Calu3 (cell line): ENCODE measurements at regions not wholly inside any gene's neighbourhood (a gene's known extent, or its start where the extent isn't known, plus 50 kb on each side); places are given as distances from the start of the nearest gene placed in this dataset.

Experiments
- BruUV-seq: library from RNA; stranded (reverse); fragments of 400-500 nt; replicated peaks from 2 replicates; lab custom pipeline; 2021; lab: Mats Ljungman, UMichigan
- CTCF ChIA-PET: fragments of 300-600 bp; sonication (Branson Sonifier 250); formaldehyde crosslinking; loops from one replicate; lab custom pipeline; 2022; ENCODE audit warnings: antibody characterized with exemption; lab: Charles Lee
- DNase-seq: peaks from one replicate; pipeline ENCODE4 v3.0.0; 2022
- H3K27ac Mint-ChIP-seq: one replicate; pipeline ENCODE4 v1.8.0; 2022; ENCODE audit warnings: mixed read lengths; ENCODE audit not compliant: unreplicated experiment
- H3K27me3 Mint-ChIP-seq: one replicate; pipeline ENCODE4 v1.8.0; 2022; ENCODE audit warnings: mixed read lengths; ENCODE audit not compliant: unreplicated experiment
- H3K36me3 Mint-ChIP-seq: one replicate; pipeline ENCODE4 v1.8.0; 2022; ENCODE audit warnings: mild to moderate bottlenecking, moderate library complexity, mixed read lengths; ENCODE audit not compliant: insufficient read depth, unreplicated experiment
- H3K4me1 Mint-ChIP-seq: one replicate; pipeline ENCODE4 v1.8.0; 2022; ENCODE audit warnings: mild to moderate bottlenecking, low read depth, mixed read lengths; ENCODE audit not compliant: unreplicated experiment
- H3K4me3 Mint-ChIP-seq: one replicate; pipeline ENCODE4 v1.8.0; 2022; ENCODE audit warnings: mild to moderate bottlenecking, low read depth, moderate library complexity, mixed read lengths; ENCODE audit not compliant: unreplicated experiment
- H3K9me3 Mint-ChIP-seq: one replicate; pipeline ENCODE4 v1.8.0; 2022; ENCODE audit warnings: low read depth, mixed read lengths; ENCODE audit not compliant: unreplicated experiment
- CTCF ChIP-seq: fragments of 200-600 bp; IDR thresholded peaks from one replicate; pipeline ENCODE4 v1.8.0; 2022; ENCODE audit warnings: antibody characterized with exemption; ENCODE audit not compliant: unreplicated experiment
- intact Hi-C: fragments of 100-400 bp; cut with micrococcal nuclease; formaldehyde crosslinking; loops from one replicate; pipeline ENCODE4 v1.10.0; 2022; ENCODE audit not compliant: unreplicated experiment

GRCh38 chr13:80663788-80664187 is 322.9 kb upstream of the SPRY2 start:
- H3K9me3 Mint-ChIP-seq = no peaks in the 10 kb centered on the region
- intact Hi-C loops = no loop called here
- H3K27ac Mint-ChIP-seq = no peak overlapping the region
- no peaks in the 10 kb centered on the region for H3K4me1 Mint-ChIP-seq
- BruUV-seq = no TSS peak
- DNase-seq = no peak
- CTCF ChIA-PET = no interaction called here
- no peak for TF ChIP-seq CTCF
- H3K27me3 Mint-ChIP-seq = no peaks in the 10 kb centered on the region
- H3K4me3 Mint-ChIP-seq = no peak overlapping the region
- H3K36me3 Mint-ChIP-seq = no peaks in the 10 kb centered on the region

- CTCF ChIA-PET = no interaction called here
- BruUV-seq = no TSS peak
- no peak overlapping the region for H3K4me3 Mint-ChIP-seq
- H3K9me3 Mint-ChIP-seq = peaks cover 2% of the 10 kb centered on the region
- H3K36me3 Mint-ChIP-seq = no peaks in the 10 kb centered on the region
- H3K27ac Mint-ChIP-seq = no peak overlapping the region
- intact Hi-C loops = no loop called here
- no peaks in the 10 kb centered on the region for H3K27me3 Mint-ChIP-seq
- no peak for TF ChIP-seq CTCF
- no peak for DNase-seq
- H3K4me1 Mint-ChIP-seq = no peaks in the 10 kb centered on the region
Measured at GRCh38 chr13:80658705-80659104, 317.8 kb upstream of the SPRY2 start.

- CTCF ChIA-PET = no interaction called here
- intact Hi-C loops = no loop called here
- DNase-seq = no peak
- Mint-ChIP-seq H3K4me1 (no peaks in the 10 kb centered on the region), H3K27ac (no peak overlapping the region), H3K36me3 (no peaks in the 10 kb centered on the region), H3K27me3 (no peaks in the 10 kb centered on the region), H3K4me3 (no peak overlapping the region), H3K9me3 (peaks cover 2% of the 10 kb centered on the region)
- no TSS peak for BruUV-seq
- no peak for TF ChIP-seq CTCF
Measured at GRCh38 chr13:80656512-80656904, 315.6 kb upstream of the SPRY2 start.

GRCh38 chr13:80655778-80656511 is 315.0 kb upstream of the SPRY2 start:
- DNase-seq = no peak
- Mint-ChIP-seq H3K9me3 (peaks cover 2% of the 10 kb centered on the region), H3K36me3 (no peaks in the 10 kb centered on the region), H3K4me3 (no peak overlapping the region), H3K27ac (no peak overlapping the region), H3K27me3 (no peaks in the 10 kb centered on the region), H3K4me1 (no peaks in the 10 kb centered on the region)
- BruUV-seq = no TSS peak
- TF ChIP-seq CTCF = no peak
- intact Hi-C loops = no loop called here
- CTCF ChIA-PET = no interaction called here
